ENCODE measurements at regions not wholly inside any gene's neighbourhood (a gene's known extent, or its start where the extent isn't known, plus 50 kb on each side); places are given as distances from the start of the nearest gene placed in this dataset.

DNA sequence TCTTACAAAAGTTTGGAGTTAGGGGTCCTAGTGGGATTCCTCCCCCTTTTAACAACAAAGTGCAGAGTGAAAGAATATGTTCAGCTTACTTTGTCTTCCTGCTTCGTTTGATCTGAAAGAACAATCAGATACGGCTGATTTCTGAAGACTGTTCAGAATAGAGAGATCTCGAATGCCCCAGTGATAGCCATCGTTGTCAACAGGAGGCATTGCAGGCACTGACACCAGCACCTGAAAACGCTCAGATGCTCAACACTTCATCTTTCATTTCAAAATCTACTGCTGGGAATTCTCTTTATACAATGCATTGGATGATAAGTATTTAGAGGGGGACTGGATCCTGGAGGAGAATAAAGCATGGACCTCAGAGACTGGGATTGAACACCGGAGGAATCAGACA is 186.3 kb upstream of the TENM3 start:
- H4K20me1 ChIP-seq (ENCODE audit: insufficient read depth), result no peaks in the 10 kb centered on the region
- CTCF ChIA-PET, result no interaction called here
- POLR2A ChIA-PET, result no interaction called here
- no peak overlapping the region for H3K27ac ChIP-seq (ENCODE audit: low read depth, low read length)
- H3K9me3 ChIP-seq (ENCODE audit: control insufficient read depth in 1 of 2, insufficient read depth in 1 of 2, low read depth in 1 of 2, low read length in 2 of 2), result no peaks in the 10 kb centered on the region
- H2AFZ ChIP-seq (ENCODE audit: low read depth, low read length, poor library complexity, severe bottlenecking), result no peak overlapping the region
- ATAC-seq (no peak), DNase-seq (ENCODE audit: low read depth, low spot score) (no peak)
- H3K9me2 ChIP-seq (ENCODE audit: insufficient read depth), result no peaks in the 10 kb centered on the region
- no peak overlapping the region for H3K9ac ChIP-seq (ENCODE audit: low read length)
- H3K4me2 ChIP-seq (ENCODE audit: low read length), result no peak overlapping the region
- intact Hi-C loops (cut with micrococcal nuclease), result no loop called here
- H3K4me3 ChIP-seq (replicated peaks in 1 of 2; ENCODE audit: low read depth in 1 of 2, low read length in 2 of 2), result no peak overlapping the region
- H3K4me1 ChIP-seq (ENCODE audit: control insufficient read depth in 1 of 2, insufficient read depth in 2 of 2, low read length in 2 of 2), result no peaks in the 10 kb centered on the region
- TF ChIP-seq, protein P1, sequence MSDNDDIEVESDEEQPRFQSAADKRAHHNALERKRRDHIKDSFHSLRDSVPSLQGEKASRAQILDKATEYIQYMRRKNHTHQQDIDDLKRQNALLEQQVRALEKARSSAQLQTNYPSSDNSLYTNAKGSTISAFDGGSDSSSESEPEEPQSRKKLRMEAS (IDR thresholded peaks at IDR 0.05), result no peak
- TF ChIP-seq, protein P2, sequence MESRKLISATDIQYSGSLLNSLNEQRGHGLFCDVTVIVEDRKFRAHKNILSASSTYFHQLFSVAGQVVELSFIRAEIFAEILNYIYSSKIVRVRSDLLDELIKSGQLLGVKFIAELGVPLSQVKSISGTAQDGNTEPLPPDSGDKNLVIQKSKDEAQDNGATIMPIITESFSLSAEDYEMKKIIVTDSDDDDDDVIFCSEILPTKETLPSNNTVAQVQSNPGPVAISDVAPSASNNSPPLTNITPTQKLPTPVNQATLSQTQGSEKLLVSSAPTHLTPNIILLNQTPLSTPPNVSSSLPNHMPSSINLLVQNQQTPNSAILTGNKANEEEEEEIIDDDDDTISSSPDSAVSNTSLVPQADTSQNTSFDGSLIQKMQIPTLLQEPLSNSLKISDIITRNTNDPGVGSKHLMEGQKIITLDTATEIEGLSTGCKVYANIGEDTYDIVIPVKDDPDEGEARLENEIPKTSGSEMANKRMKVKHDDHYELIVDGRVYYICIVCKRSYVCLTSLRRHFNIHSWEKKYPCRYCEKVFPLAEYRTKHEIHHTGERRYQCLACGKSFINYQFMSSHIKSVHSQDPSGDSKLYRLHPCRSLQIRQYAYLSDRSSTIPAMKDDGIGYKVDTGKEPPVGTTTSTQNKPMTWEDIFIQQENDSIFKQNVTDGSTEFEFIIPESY (IDR thresholded peaks at IDR 0.05; ENCODE audit: extremely low read depth, insufficient replicate concordance, low read length), result no peak
- no peak for TF ChIP-seq CEBPB (IDR thresholded peaks at IDR 0.05; ENCODE audit: low read depth)
- TF ChIP-seq ZFX (IDR thresholded peaks at IDR 0.05), result no peak
- TF ChIP-seq ZNF274 (IDR thresholded peaks at IDR 0.05; ENCODE audit: low read depth, low read length), result no peak
- no peak for TF ChIP-seq SP1 (IDR thresholded peaks at IDR 0.05; ENCODE audit: low read depth)
- TF ChIP-seq, protein P3, sequence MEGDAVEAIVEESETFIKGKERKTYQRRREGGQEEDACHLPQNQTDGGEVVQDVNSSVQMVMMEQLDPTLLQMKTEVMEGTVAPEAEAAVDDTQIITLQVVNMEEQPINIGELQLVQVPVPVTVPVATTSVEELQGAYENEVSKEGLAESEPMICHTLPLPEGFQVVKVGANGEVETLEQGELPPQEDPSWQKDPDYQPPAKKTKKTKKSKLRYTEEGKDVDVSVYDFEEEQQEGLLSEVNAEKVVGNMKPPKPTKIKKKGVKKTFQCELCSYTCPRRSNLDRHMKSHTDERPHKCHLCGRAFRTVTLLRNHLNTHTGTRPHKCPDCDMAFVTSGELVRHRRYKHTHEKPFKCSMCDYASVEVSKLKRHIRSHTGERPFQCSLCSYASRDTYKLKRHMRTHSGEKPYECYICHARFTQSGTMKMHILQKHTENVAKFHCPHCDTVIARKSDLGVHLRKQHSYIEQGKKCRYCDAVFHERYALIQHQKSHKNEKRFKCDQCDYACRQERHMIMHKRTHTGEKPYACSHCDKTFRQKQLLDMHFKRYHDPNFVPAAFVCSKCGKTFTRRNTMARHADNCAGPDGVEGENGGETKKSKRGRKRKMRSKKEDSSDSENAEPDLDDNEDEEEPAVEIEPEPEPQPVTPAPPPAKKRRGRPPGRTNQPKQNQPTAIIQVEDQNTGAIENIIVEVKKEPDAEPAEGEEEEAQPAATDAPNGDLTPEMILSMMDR (IDR thresholded peaks at IDR 0.05 in 2 of 3, conservative IDR thresholded peaks at IDR 0.05 in 1 of 3; ENCODE audit: borderline replicate concordance in 1 of 3, insufficient read depth in 1 of 3, low read depth in 2 of 3, low read length in 2 of 3), result no peak
- no peak for TF ChIP-seq JUND (IDR thresholded peaks at IDR 0.05)
- TF ChIP-seq, protein P4, sequence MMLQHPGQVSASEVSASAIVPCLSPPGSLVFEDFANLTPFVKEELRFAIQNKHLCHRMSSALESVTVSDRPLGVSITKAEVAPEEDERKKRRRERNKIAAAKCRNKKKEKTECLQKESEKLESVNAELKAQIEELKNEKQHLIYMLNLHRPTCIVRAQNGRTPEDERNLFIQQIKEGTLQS (IDR thresholded peaks at IDR 0.05), result no peak
- TF ChIP-seq RAD21 (IDR thresholded peaks at IDR 0.05; ENCODE audit: low read depth), result no peak
- no peak for TF ChIP-seq EZH2 (IDR thresholded peaks at IDR 0.05)
- no peak for TF ChIP-seq EZH2phosphoT487 (IDR thresholded peaks at IDR 0.05; ENCODE audit: borderline replicate concordance)
- no peaks in the 10 kb centered on the region for H3K36me3 ChIP-seq (ENCODE audit: control insufficient read depth in 1 of 2, insufficient read depth in 2 of 2, low read length in 2 of 2)
- H3K27me3 ChIP-seq (ENCODE audit: insufficient read depth, low read length), result peaks cover 10% of the 10 kb centered on the region; the same call in 1 of the 2 replicates
- RAD21 ChIA-PET (ENCODE audit: low non-redundant PET in 1 of 2, low total read pairs in 2 of 2, uncharacterized antibody in 2 of 2, unreplicated experiment in 2 of 2), result no interaction called here
- no peaks in the 10 kb centered on the region for H3K79me2 ChIP-seq (ENCODE audit: insufficient read depth, low read length)
- no TSS peak for BruUV-seq (replicated peaks)

All from HCT116 (cell line).